ENCODE measurements at regions not wholly inside any gene's neighbourhood (a gene's known extent, or its start where the extent isn't known, plus 50 kb on each side); places are given as distances from the start of the nearest gene placed in this dataset.

- TF ChIP-seq CTCF (IDR thresholded peaks at IDR 0.05; ENCODE audit: extremely low read depth, low read depth, low read length) = no peak
- Histone ChIP-seq H3K79me2 (ENCODE audit: insufficient read depth, low read length) (no peaks in the 10 kb centered on the region), H3K27me3 (ENCODE audit: insufficient read depth, low read length) (no peaks in the 10 kb centered on the region), H4K20me1 (ENCODE audit: insufficient read depth, low read length) (no peaks in the 10 kb centered on the region), H3K9me3 (ENCODE audit: low read depth, low read length) (no peaks in the 10 kb centered on the region), H3K4me2 (ENCODE audit: insufficient read depth, low read length) (no peak overlapping the region), H3K4me3 (ENCODE audit: insufficient read depth, low read length) (no peak overlapping the region), H2AFZ (ENCODE audit: low read length) (no peak overlapping the region), H3K27ac (ENCODE audit: low read depth, low read length) (no peak overlapping the region), H3K36me3 (ENCODE audit: insufficient read depth, low read length) (no peaks in the 10 kb centered on the region), H3K4me1 (ENCODE audit: insufficient read depth, low read length) (no peaks in the 10 kb centered on the region)
- no peak for DNase-seq (ENCODE audit: insufficient read length, low spot score, missing footprints)
These were observed 1477.7 kb downstream of the RAPGEF2 start for GRCh38 chr4:160580581-160580980.

- Histone ChIP-seq H3K27me3 (ENCODE audit: insufficient read depth, low read length) (no peaks in the 10 kb centered on the region), H3K4me3 (ENCODE audit: insufficient read depth, low read length) (no peak overlapping the region), H3K27ac (ENCODE audit: low read depth, low read length) (no peak overlapping the region), H4K20me1 (ENCODE audit: insufficient read depth, low read length) (no peaks in the 10 kb centered on the region), H3K4me2 (ENCODE audit: insufficient read depth, low read length) (no peak overlapping the region), H3K9me3 (ENCODE audit: low read depth, low read length) (no peaks in the 10 kb centered on the region), H3K4me1 (ENCODE audit: insufficient read depth, low read length) (no peaks in the 10 kb centered on the region), H3K79me2 (ENCODE audit: insufficient read depth, low read length) (no peaks in the 10 kb centered on the region), H2AFZ (ENCODE audit: low read length) (no peak overlapping the region), H3K36me3 (ENCODE audit: insufficient read depth, low read length) (no peaks in the 10 kb centered on the region)
- DNase-seq (ENCODE audit: insufficient read length, low spot score, missing footprints) = no peak
- TF ChIP-seq CTCF (IDR thresholded peaks at IDR 0.05; ENCODE audit: extremely low read depth, low read depth, low read length) = no peak
These were observed 1489.4 kb downstream of the RAPGEF2 start for GRCh38 chr4:160592258-160592657.

GRCh38 chr4:160595646-160596045 is 1492.8 kb downstream of the RAPGEF2 start:
- H3K4me1 ChIP-seq (ENCODE audit: insufficient read depth, low read length) = no peaks in the 10 kb centered on the region
- no peaks in the 10 kb centered on the region for H3K27me3 ChIP-seq (ENCODE audit: insufficient read depth, low read length)
- no peaks in the 10 kb centered on the region for H3K36me3 ChIP-seq (ENCODE audit: insufficient read depth, low read length)
- H3K27ac ChIP-seq (ENCODE audit: low read depth, low read length) = no peak overlapping the region
- H4K20me1 ChIP-seq (ENCODE audit: insufficient read depth, low read length) = no peaks in the 10 kb centered on the region
- no peaks in the 10 kb centered on the region for H3K79me2 ChIP-seq (ENCODE audit: insufficient read depth, low read length)
- H3K4me3 ChIP-seq (ENCODE audit: insufficient read depth, low read length) = no peak overlapping the region
- no peak for TF ChIP-seq CTCF (IDR thresholded peaks at IDR 0.05; ENCODE audit: extremely low read depth, low read depth, low read length)
- H3K9me3 ChIP-seq (ENCODE audit: low read depth, low read length) = no peaks in the 10 kb centered on the region
- no peak overlapping the region for H3K4me2 ChIP-seq (ENCODE audit: insufficient read depth, low read length)
- no peak for DNase-seq (ENCODE audit: insufficient read length, low spot score, missing footprints)
- no peak overlapping the region for H2AFZ ChIP-seq (ENCODE audit: low read length)

GRCh38 chr4:160604541-160604940 is 1501.7 kb downstream of the RAPGEF2 start:
- no peaks in the 10 kb centered on the region for H3K79me2 ChIP-seq (ENCODE audit: insufficient read depth, low read length)
- H3K27me3 ChIP-seq (ENCODE audit: insufficient read depth, low read length) = no peaks in the 10 kb centered on the region
- H3K9me3 ChIP-seq (ENCODE audit: low read depth, low read length) = no peaks in the 10 kb centered on the region
- no peak for TF ChIP-seq CTCF (IDR thresholded peaks at IDR 0.05; ENCODE audit: extremely low read depth, low read depth, low read length)
- no peaks in the 10 kb centered on the region for H4K20me1 ChIP-seq (ENCODE audit: insufficient read depth, low read length)
- H2AFZ ChIP-seq (ENCODE audit: low read length) = no peak overlapping the region
- no peak overlapping the region for H3K4me2 ChIP-seq (ENCODE audit: insufficient read depth, low read length)
- H3K36me3 ChIP-seq (ENCODE audit: insufficient read depth, low read length) = no peaks in the 10 kb centered on the region
- H3K4me1 ChIP-seq (ENCODE audit: insufficient read depth, low read length) = no peaks in the 10 kb centered on the region
- no peak overlapping the region for H3K4me3 ChIP-seq (ENCODE audit: insufficient read depth, low read length)
- no peak overlapping the region for H3K27ac ChIP-seq (ENCODE audit: low read depth, low read length)
- DNase-seq (ENCODE audit: insufficient read length, low spot score, missing footprints) = no peak
